Astrocyte of the spinal cord (primary cell): ENCODE measurements at regions not wholly inside any gene's neighbourhood (a gene's known extent, or its start where the extent isn't known, plus 50 kb on each side); places are given as distances from the start of the nearest gene placed in this dataset.

Experiments used
- DNase-seq: peaks from one replicate; pipeline ENCODE4 v3.0.0; 2011; ENCODE audit warnings: low read depth, low spot score
- H3K4me3 ChIP-seq: 2 replicates; pipeline ENCODE4 v1.5.1; 2011; ENCODE audit warnings: low read depth, mild to moderate bottlenecking, low read length, moderate library complexity
- CTCF ChIP-seq: IDR thresholded peaks from 2 replicates; pipeline ENCODE4 v1.5.1; 2012; ENCODE audit warnings: low read depth, mild to moderate bottlenecking, low read length, inconsistent platforms
- in situ Hi-C: cut with HindIII; loops from 2 replicates; pipeline ENCODE4 v1.10.0; 2017; ENCODE audit warnings: low sequenced_read_pairs

GRCh38 chr2:216320852-216321251 lies 51.4 kb downstream of the MARCHF4 start:
- in situ Hi-C loops: no loop called here
- H3K4me3 ChIP-seq: no peak overlapping the region
- no peak for DNase-seq
- TF ChIP-seq CTCF: no peak

- no peak for DNase-seq
- TF ChIP-seq CTCF: no peak
- in situ Hi-C loops: no loop called here
- no peak overlapping the region for H3K4me3 ChIP-seq
Observed at GRCh38 chr2:216319771-216320170, 52.5 kb downstream of the MARCHF4 start.

GRCh38 chr2:216318521-216318874 lies 53.8 kb downstream of the MARCHF4 start:
- no peak for TF ChIP-seq CTCF
- DNase-seq: no peak
- H3K4me3 ChIP-seq: no peak overlapping the region
- in situ Hi-C loops: no loop called here

GRCh38 chr2:216317831-216318520 lies 54.3 kb downstream of the MARCHF4 start:
- in situ Hi-C loops: no loop called here
- no peak for DNase-seq
- H3K4me3 ChIP-seq: no peak overlapping the region
- no peak for TF ChIP-seq CTCF

GRCh38 chr2:216316743-216317142 lies 55.5 kb downstream of the MARCHF4 start:
- DNase-seq: peak; percentile 57
- in situ Hi-C loops: no loop called here
- TF ChIP-seq CTCF: no peak
- no peak overlapping the region for H3K4me3 ChIP-seq

- DNase-seq: peak; percentile 72
- in situ Hi-C loops: no loop called here
- H3K4me3 ChIP-seq: no peak overlapping the region
- TF ChIP-seq CTCF: no peak
Observed at GRCh38 chr2:216315802-216316603, 56.3 kb downstream of the MARCHF4 start.
